Naive thymus-derived CD8-positive, alpha-beta T cell (primary cell): ENCODE measurements at regions not wholly inside any gene's neighbourhood (a gene's known extent, or its start where the extent isn't known, plus 50 kb on each side); places are given as distances from the start of the nearest gene placed in this dataset.
A peak's percentile ranks its signal among the peaks of the same experiment; 100 is the strongest.
"Not testable (repeated sequence)": the region's sequence is repeated elsewhere in the genome, so short reads cannot be mapped to it uniquely, and the experiment has no call there.

Experiments used
- ATAC-seq, 2 donors: fragments of 150-1000 bp; cut with Tn5 transposase in 1 of 2; sonication (Bioruptor Pico), chemical (Tn5 transposase) in 1 of 2; 1 replicate in 1 of 2; 2 replicates in 1 of 2; pipeline ENCODE4 v1.10.0; 2021; ENCODE audit warnings: mild to moderate bottlenecking in 2 of 2, moderate library complexity in 2 of 2
- POLR2A ChIA-PET: fragments of 350-600 bp; sonication (Branson Sonifier 250); formaldehyde crosslinking; loops from one replicate; lab custom pipeline; 2021; ENCODE audit warnings: antibody characterized with exemption; lab: Charles Lee
- DNase-seq, 10 donors: peaks; one replicate each; pipeline versions ENCODE4 v3.0.0 to v3.0.0-alpha.2; 2020 to 2022
- H3K27ac Mint-ChIP-seq, 10 donors: one replicate each; pipeline ENCODE4 v1.8.0; 2020 to 2022; ENCODE audit warnings: mild to moderate bottlenecking in 10 of 10, mixed read lengths in 10 of 10, moderate library complexity in 4 of 10, inconsistent platforms in 1 of 10
- H3K27me3 Mint-ChIP-seq, 5 donors: one replicate each; pipeline ENCODE4 v1.8.0; 2021 to 2022; ENCODE audit warnings: mixed read lengths in 5 of 5
- H3K36me3 Mint-ChIP-seq, 3 donors: one replicate each; pipeline ENCODE4 v1.8.0; 2020 to 2022; ENCODE audit warnings: mixed read lengths in 3 of 3, mild to moderate bottlenecking in 2 of 3, inconsistent platforms in 1 of 3
- H3K4me1 Mint-ChIP-seq, 4 donors: one replicate each; pipeline ENCODE4 v1.8.0; 2021 to 2022; ENCODE audit warnings: mixed read lengths in 4 of 4
- H3K4me3 Mint-ChIP-seq, 10 donors: one replicate each; pipeline ENCODE4 v1.8.0; 2020 to 2022; ENCODE audit warnings: mild to moderate bottlenecking in 10 of 10, mixed read lengths in 10 of 10, moderate library complexity in 6 of 10, inconsistent platforms in 1 of 10
- H3K9me3 Mint-ChIP-seq, 9 donors: one replicate each; pipeline ENCODE4 v1.8.0; 2020 to 2022; ENCODE audit warnings: mixed read lengths in 9 of 9, mild to moderate bottlenecking in 3 of 9, inconsistent platforms in 1 of 9, moderate library complexity in 1 of 9

GRCh38 chr9:126058591-126058990 is 268.0 kb upstream of the MVB12B start:
- H3K4me3 Mint-ChIP-seq = no peak overlapping the region
- no peaks in the 10 kb centered on the region for H3K4me1 Mint-ChIP-seq
- H3K36me3 Mint-ChIP-seq = no peaks in the 10 kb centered on the region
- H3K27me3 Mint-ChIP-seq = peaks cover 5 to 37% (median 20%) of the 10 kb centered on the region in 5 donors
- no peaks in the 10 kb centered on the region for H3K9me3 Mint-ChIP-seq
- no peak overlapping the region for H3K27ac Mint-ChIP-seq
- ATAC-seq = no peak
- POLR2A ChIA-PET = no interaction called here
- no peak for DNase-seq

GRCh38 chr9:126061575-126061974 is 265.1 kb upstream of the MVB12B start:
- Mint-ChIP-seq H3K4me3 (no peak overlapping the region), H3K4me1 (no peaks in the 10 kb centered on the region), H3K27ac (no peak overlapping the region), H3K36me3 (no peaks in the 10 kb centered on the region), H3K9me3 (no peaks in the 10 kb centered on the region), H3K27me3 (peaks cover 4 to 26% (median 13%) of the 10 kb centered on the region in 5 donors)
- no peak for ATAC-seq
- POLR2A ChIA-PET = no interaction called here
- no peak for DNase-seq

GRCh38 chr9:126062158-126062886 is 264.3 kb upstream of the MVB12B start:
- Mint-ChIP-seq H3K36me3 (no peaks in the 10 kb centered on the region), H3K9me3 (no peaks in the 10 kb centered on the region), H3K27me3 (peaks cover 4 to 26% (median 14%) of the 10 kb centered on the region in 5 donors), H3K4me3 (no peak overlapping the region), H3K4me1 (no peaks in the 10 kb centered on the region), H3K27ac (no peak overlapping the region)
- DNase-seq (no peak), ATAC-seq (no peak)
- POLR2A ChIA-PET = no interaction called here

DNA sequence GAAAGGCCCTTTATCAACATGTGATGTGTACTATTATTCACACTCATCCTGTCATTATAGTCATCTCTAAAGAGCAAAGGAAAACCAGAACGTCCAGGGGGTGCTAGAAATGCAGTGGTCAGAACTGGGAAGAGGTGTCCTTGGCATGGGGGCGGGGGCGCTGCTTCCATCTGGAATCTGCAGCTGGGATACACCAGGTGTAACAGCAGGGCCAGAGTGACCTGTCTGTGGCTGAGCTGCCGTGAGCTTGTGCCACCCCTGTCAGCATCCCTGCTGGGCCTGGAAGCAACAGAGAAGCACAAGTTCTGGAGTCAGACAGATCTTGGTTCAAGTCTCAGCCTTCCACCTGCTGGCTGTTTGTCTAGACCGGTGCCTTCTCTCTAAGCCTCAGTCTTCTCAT is 263.3 kb upstream of the MVB12B start:
- Mint-ChIP-seq H3K27ac (no peak overlapping the region), H3K4me1 (no peaks in the 10 kb centered on the region), H3K27me3 (peaks cover 4 to 35% (median 18%) of the 10 kb centered on the region in 5 donors), H3K9me3 (no peaks in the 10 kb centered on the region), H3K36me3 (no peaks in the 10 kb centered on the region), H3K4me3 (no peak overlapping the region)
- ATAC-seq = no peak
- peak in 1 of 10 donors; percentile 26 for DNase-seq
- POLR2A ChIA-PET = no interaction called here

- no peaks in the 10 kb centered on the region for H3K9me3 Mint-ChIP-seq
- peaks cover 6 to 39% (median 14%) of the 10 kb centered on the region in 5 donors for H3K27me3 Mint-ChIP-seq
- ATAC-seq (no peak), DNase-seq (no peak)
- no peaks in the 10 kb centered on the region for H3K36me3 Mint-ChIP-seq
- no peaks in the 10 kb centered on the region for H3K4me1 Mint-ChIP-seq
- H3K27ac Mint-ChIP-seq = no peak overlapping the region
- POLR2A ChIA-PET = no interaction called here
- no peak overlapping the region for H3K4me3 Mint-ChIP-seq
Measured at GRCh38 chr9:126066131-126066530, 260.5 kb upstream of the MVB12B start.

- Mint-ChIP-seq H3K27ac (no peak overlapping the region), H3K27me3 (peaks cover 6 to 48% (median 20%) of the 10 kb centered on the region in 5 donors), H3K4me3 (no peak overlapping the region), H3K9me3 (no peaks in the 10 kb centered on the region), H3K36me3 (no peaks in the 10 kb centered on the region), H3K4me1 (no peaks in the 10 kb centered on the region)
- POLR2A ChIA-PET = no interaction called here
- ATAC-seq (no peak), DNase-seq (no peak)
Measured at GRCh38 chr9:126067031-126067734, 259.4 kb upstream of the MVB12B start.

DNA sequence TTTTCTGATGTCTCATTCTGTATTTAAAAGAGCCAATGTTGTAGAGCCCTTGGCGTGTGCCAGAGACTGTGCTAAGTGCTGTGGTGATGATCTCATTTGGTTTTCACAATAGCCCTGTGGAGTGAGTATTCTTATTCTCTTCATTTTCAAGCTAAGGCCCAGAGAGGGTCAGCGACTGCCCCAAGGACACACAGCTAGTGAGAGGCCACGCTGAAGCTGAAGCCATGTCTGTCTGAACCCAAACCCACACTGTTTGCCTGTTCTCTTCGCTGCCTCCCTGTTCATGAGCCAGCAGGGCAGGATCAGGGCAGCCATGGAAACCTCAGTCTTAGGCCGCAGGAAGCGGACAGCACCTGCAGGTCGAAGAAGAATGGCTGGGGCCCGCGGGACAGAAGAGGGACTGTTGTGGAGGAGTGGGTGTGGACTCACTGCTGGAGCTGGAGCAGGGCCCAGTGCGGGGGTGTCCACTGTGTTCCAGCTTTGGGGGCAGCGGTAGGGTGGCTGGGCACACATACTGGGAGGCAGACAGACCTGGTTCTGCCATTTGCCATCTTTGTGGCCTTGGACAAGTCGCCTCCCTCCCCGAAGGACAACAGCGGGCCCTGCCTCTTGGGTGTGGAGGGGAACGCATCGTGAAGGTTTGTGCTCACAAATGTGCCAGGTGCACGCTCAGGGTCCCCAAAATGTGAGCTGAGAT is 257.9 kb upstream of the MVB12B start:
- peak in 1 of 10 donors; percentile 38 for DNase-seq
- H3K36me3 Mint-ChIP-seq = no peaks in the 10 kb centered on the region
- H3K4me1 Mint-ChIP-seq = no peaks in the 10 kb centered on the region
- no peak overlapping the region for H3K27ac Mint-ChIP-seq
- H3K27me3 Mint-ChIP-seq = peaks cover 8 to 62% (median 24%) of the 10 kb centered on the region in 5 donors
- H3K9me3 Mint-ChIP-seq = no peaks in the 10 kb centered on the region
- H3K4me3 Mint-ChIP-seq = no peak overlapping the region
- no peak for ATAC-seq
- POLR2A ChIA-PET = interaction anchor here (0.6 kb wide), 1 partner anchor 12 kb away, joined by 4 read pairs; no protein-coding TSS in a partner anchor

DNA sequence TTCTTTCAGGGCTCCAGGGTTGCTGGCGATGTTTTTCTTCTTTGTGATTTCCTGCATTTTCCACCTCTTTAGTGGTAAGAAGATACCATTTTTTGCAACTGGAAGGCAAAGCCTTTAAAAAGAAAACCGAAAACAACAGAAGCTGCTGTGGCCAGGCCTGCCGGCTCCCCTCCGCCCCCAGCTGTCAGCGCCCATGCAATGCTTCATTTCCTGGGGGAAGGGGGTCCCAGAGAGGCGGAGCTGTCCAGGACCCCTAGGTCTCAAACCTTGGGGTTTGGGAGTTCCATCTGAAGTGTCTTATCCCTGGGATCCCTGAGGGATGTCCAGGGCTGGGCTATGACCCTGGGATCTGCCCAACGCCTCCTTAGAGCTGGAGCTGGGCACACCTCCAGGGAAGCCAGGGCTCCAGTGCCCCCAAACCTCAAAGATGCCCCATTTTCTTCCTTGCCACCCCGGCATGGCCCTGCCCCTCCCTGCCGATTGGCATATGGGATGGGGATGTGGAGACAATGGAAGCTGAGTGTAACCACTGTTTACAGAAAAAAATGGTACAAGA is 257.2 kb upstream of the MVB12B start:
- peak in 1 of 10 donors; percentile 53 for DNase-seq
- Mint-ChIP-seq H3K36me3 (no peaks in the 10 kb centered on the region), H3K9me3 (no peaks in the 10 kb centered on the region), H3K4me1 (no peaks in the 10 kb centered on the region), H3K27me3 (peaks cover 8 to 69% (median 24%) of the 10 kb centered on the region in 5 donors), H3K27ac (no peak overlapping the region), H3K4me3 (no peak overlapping the region)
- ATAC-seq = no peak
- POLR2A ChIA-PET = no interaction called here

GRCh38 chr9:126070058-126070655 is 256.5 kb upstream of the MVB12B start:
- DNase-seq (peak in 1 of 10 donors; percentile 19), ATAC-seq (no peak)
- H3K4me1 Mint-ChIP-seq = no peaks in the 10 kb centered on the region
- POLR2A ChIA-PET = no interaction called here
- no peak overlapping the region for H3K4me3 Mint-ChIP-seq
- peaks cover 8 to 68% (median 24%) of the 10 kb centered on the region in 5 donors for H3K27me3 Mint-ChIP-seq
- H3K36me3 Mint-ChIP-seq = no peaks in the 10 kb centered on the region
- H3K27ac Mint-ChIP-seq = no peak overlapping the region
- no peaks in the 10 kb centered on the region for H3K9me3 Mint-ChIP-seq

DNA sequence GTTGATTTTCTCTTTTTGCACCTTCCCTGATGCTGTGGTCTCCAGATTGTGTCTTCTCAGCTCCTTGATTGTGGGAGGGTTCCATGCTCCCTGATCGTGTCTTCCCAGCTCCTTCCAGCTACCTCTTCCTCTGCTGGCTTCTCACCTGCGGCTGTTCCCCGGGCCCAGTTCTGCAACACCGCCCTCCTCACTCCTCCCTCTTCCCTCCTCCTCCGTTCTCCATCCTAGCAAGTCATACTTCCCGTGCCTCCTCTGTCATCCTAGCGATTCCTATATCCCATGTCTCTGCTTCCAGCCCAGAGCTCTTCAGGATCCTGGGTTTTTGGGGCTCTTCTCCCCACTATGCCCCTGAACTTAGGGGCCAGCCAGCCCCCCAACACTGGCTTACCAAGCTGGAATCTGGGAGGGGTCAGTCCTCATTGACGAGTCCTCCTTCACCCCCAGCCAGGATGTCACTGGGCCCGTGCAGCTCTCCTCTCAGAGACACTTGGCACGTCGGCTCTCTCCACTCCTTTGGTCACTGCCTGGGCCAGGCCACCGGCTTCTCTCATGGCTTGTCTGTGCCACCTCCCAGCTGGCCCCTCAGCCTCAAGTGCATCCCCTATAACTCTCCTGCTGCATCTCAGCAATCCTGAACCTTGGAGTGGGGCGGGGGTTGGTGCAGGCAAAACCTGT is 255.4 kb upstream of the MVB12B start:
- Mint-ChIP-seq H3K4me1 (no peaks in the 10 kb centered on the region), H3K4me3 (no peak overlapping the region), H3K27me3 (peaks cover 4 to 59% (median 23%) of the 10 kb centered on the region in 5 donors), H3K9me3 (no peaks in the 10 kb centered on the region), H3K27ac (no peak overlapping the region), H3K36me3 (no peaks in the 10 kb centered on the region)
- DNase-seq (no peak), ATAC-seq (no peak)
- POLR2A ChIA-PET = no interaction called here

DNA sequence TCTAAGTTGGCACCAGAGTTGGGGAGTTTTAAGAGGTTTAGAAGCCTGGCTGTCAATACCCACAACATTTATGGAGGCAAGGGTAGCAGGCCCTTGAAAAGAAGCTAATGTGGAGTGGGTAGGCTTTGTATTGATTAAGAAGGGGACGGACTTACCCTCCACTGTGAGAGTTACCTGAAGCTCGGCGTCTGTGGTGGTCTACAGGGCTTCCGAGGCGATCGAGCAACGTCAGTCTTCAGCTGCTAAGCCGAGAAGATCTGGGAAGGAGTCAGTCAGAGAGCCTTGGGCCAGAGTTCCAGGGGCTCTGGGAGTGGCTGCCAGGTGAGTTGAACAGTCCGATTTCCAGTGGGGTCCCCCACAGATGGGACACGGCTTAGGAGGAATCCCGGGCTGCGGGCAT is 249.0 kb upstream of the MVB12B start:
- H3K27ac Mint-ChIP-seq, DNase-seq, H3K4me1 Mint-ChIP-seq, H3K36me3 Mint-ChIP-seq, POLR2A ChIA-PET, H3K9me3 Mint-ChIP-seq, H3K4me3 Mint-ChIP-seq, ATAC-seq: not testable (repeated sequence)
- H3K27me3 Mint-ChIP-seq = peaks cover 9 to 44% (median 19%) of the 10 kb centered on the region in 5 donors

DNA sequence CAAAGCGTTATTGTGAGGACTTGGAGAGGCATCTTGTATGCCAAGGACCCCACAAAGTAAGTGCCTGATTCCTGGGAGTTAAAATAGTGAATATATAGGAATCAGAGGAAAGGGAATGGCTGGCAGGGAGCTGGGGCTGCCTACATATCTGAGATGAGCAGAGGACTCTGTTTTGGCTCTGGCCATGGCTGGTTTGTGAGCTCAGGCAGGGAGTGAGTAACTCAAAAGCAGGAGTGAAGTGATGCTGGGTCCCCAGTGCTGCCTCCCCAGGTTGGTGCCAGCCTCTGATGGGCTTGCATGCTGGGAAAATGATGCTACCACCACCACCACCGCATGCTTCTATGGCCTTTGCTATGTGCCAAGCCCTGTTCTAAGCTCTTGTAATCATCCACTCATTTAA is 246.0 kb upstream of the MVB12B start:
- H3K4me3 Mint-ChIP-seq = no peak overlapping the region
- no peak for DNase-seq
- H3K36me3 Mint-ChIP-seq = no peaks in the 10 kb centered on the region
- peaks cover 0 to 11% (median 0%) of the 10 kb centered on the region in 9 donors for H3K9me3 Mint-ChIP-seq
- POLR2A ChIA-PET = no interaction called here
- no peak overlapping the region for H3K27ac Mint-ChIP-seq
- H3K27me3 Mint-ChIP-seq = peaks cover 14 to 57% (median 26%) of the 10 kb centered on the region in 5 donors
- ATAC-seq = no peak
- peaks cover 11 to 15% (median 13%) of the 10 kb centered on the region in 4 donors for H3K4me1 Mint-ChIP-seq
